Liver (tissue), 8 donors: ENCODE measurements at regions not wholly inside any gene's neighbourhood (a gene's known extent, or its start where the extent isn't known, plus 50 kb on each side); places are given as distances from the start of the nearest gene placed in this dataset.

Source experiments
- DNase-seq: peaks from one replicate; pipeline ENCODE4 v3.0.0-alpha.2; 2017; ENCODE audit warnings: low spot score
- H3K27ac ChIP-seq, 2 donors: one replicate each; pipeline ENCODE4 v1.7.0; 2013; ENCODE audit warnings: inconsistent platforms in 2 of 2, low read length in 2 of 2, control low read depth in 1 of 2, low read depth in 1 of 2, mild to moderate bottlenecking in 1 of 2
- H3K27me3 ChIP-seq, 4 donors: one replicate each; pipeline versions ENCODE4 v1.6.1 to v1.7.0; 2013; ENCODE audit warnings: low read length in 3 of 4, inconsistent platforms in 1 of 4, mild to moderate bottlenecking in 1 of 4, moderate library complexity in 1 of 4; ENCODE audit not compliant: control insufficient read depth in 4 of 4, insufficient read depth in 4 of 4
- H3K36me3 ChIP-seq, 4 donors: one replicate each; pipeline versions ENCODE4 v1.6.1 to v1.7.0; 2013; ENCODE audit warnings: low read length in 3 of 4, mild to moderate bottlenecking in 3 of 4, low read depth in 1 of 4, moderate library complexity in 1 of 4; ENCODE audit not compliant: control insufficient read depth in 4 of 4, insufficient read depth in 3 of 4
- H3K4me1 ChIP-seq, 4 donors: one replicate each; pipeline versions ENCODE4 v1.6.1 to v1.7.0; 2013; ENCODE audit warnings: low read length in 3 of 4, mild to moderate bottlenecking in 3 of 4, moderate library complexity in 1 of 4; ENCODE audit not compliant: control insufficient read depth in 4 of 4, insufficient read depth in 4 of 4
- H3K4me3 ChIP-seq, 3 donors: one replicate each; pipeline versions ENCODE4 v1.6.1 to v1.7.0; 2013; ENCODE audit warnings: low read length in 3 of 3, control low read depth in 1 of 3, low read depth in 1 of 3, mild to moderate bottlenecking in 1 of 3
- H3K9ac ChIP-seq, 2 donors: one replicate each; pipeline ENCODE4 v1.7.0; 2013; ENCODE audit warnings: low read length in 2 of 2, mild to moderate bottlenecking in 2 of 2, moderate library complexity in 2 of 2, control low read depth in 1 of 2, low read depth in 1 of 2
- H3K9me3 ChIP-seq, 4 donors: one replicate each; pipeline versions ENCODE4 v1.6.1 to v1.7.0; 2013; ENCODE audit warnings: low read length in 3 of 4; ENCODE audit not compliant: control insufficient read depth in 4 of 4
- ATF3 ChIP-seq: IDR thresholded peaks from 2 replicates; pipeline ENCODE4 v1.6.1; 2016; ENCODE audit warnings: antibody characterized with exemption
- CTCF ChIP-seq: fragments of 150-350 bp; IDR thresholded peaks from 2 replicates; pipeline ENCODE4 v1.5.1; 2017; ENCODE audit warnings: improper control_type of control experiment, low read depth, low read length; ENCODE audit not compliant: missing input control
- EGR1 ChIP-seq, 2 donors: IDR thresholded peaks; 2 replicates each; pipeline ENCODE4 v1.6.1; 2016 to 2018; ENCODE audit warnings: antibody characterized with exemption in 2 of 2, low read depth in 2 of 2
- FOXA1 ChIP-seq: IDR thresholded peaks from 2 replicates; pipeline ENCODE4 v1.6.1; 2016; ENCODE audit warnings: antibody characterized with exemption
- GABPA ChIP-seq, 2 donors: IDR thresholded peaks in 1 of 2; conservative IDR thresholded peaks in 1 of 2; 2 replicates each; pipeline ENCODE4 v1.6.1; 2016; ENCODE audit warnings: antibody characterized with exemption in 2 of 2, mild to moderate bottlenecking in 1 of 2, moderate library complexity in 1 of 2
- HNF4A ChIP-seq, 2 donors: conservative IDR thresholded peaks; 2 replicates each; pipeline ENCODE4 v1.6.1; 2016; ENCODE audit warnings: antibody characterized with exemption in 2 of 2, mild to moderate bottlenecking in 2 of 2
- HNF4G ChIP-seq: IDR thresholded peaks from 2 replicates; pipeline ENCODE4 v1.6.1; 2016; ENCODE audit warnings: antibody characterized with exemption
- JUND ChIP-seq, 2 donors: IDR thresholded peaks; 2 replicates each; pipeline ENCODE4 v1.6.1; 2016; ENCODE audit warnings: antibody characterized with exemption in 2 of 2
- MAX ChIP-seq: IDR thresholded peaks from 2 replicates; pipeline ENCODE4 v1.6.1; 2016; ENCODE audit warnings: antibody characterized with exemption
- RAD21 ChIP-seq, 2 donors: IDR thresholded peaks; 2 replicates each; pipeline ENCODE4 v1.6.1; 2016; ENCODE audit warnings: antibody characterized with exemption in 2 of 2, mild to moderate bottlenecking in 2 of 2
- REST ChIP-seq: IDR thresholded peaks from 2 replicates; pipeline ENCODE4 v1.6.1; 2016; ENCODE audit warnings: antibody characterized with exemption, mild to moderate bottlenecking
- RXRA ChIP-seq, 2 donors: IDR thresholded peaks; 2 replicates each; pipeline ENCODE4 v1.6.1; 2017 to 2018; ENCODE audit warnings: antibody characterized with exemption in 2 of 2, mild to moderate bottlenecking in 1 of 2
- TAF1 ChIP-seq: conservative IDR thresholded peaks from 2 replicates; pipeline ENCODE4 v1.6.1; 2016; ENCODE audit warnings: antibody characterized with exemption, mild to moderate bottlenecking
- YY1 ChIP-seq: IDR thresholded peaks from 2 replicates; pipeline ENCODE4 v1.6.1; 2016; ENCODE audit warnings: antibody characterized with exemption, mild to moderate bottlenecking
- ZBTB33 ChIP-seq: IDR thresholded peaks from 2 replicates; pipeline ENCODE4 v1.6.1; 2016; ENCODE audit warnings: antibody characterized with exemption
- WGBS: extraction: QIAGEN DNeasy Blood & Tissue Kit; methylation state at CpG from one replicate; pipeline ENCODE4 v1.1.7; 2013; 5-methylcytosine and 5-hydroxymethylcytosine counted together
- donor health status: healthy.
- donor health status: healthy.
- donor health status: healthy.
- donor health status: healthy.
- donor health status: healthy.

- no peak for TF ChIP-seq REST
These were observed 218.0 kb downstream of the CALCRL start (continued) for GRCh38 chr2:187230088-187230487.

- H3K27me3 ChIP-seq = no peaks in the 10 kb centered on the region
- TF ChIP-seq MAX (no peak), ZBTB33 (no peak), EGR1 (IDR thresholded peaks at IDR 0.05; ENCODE audit: low read depth in 2 of 2) (no peak), YY1 (no peak), CTCF (no peak), HNF4G (no peak), FOXA1 (no peak), JUND (IDR thresholded peaks at IDR 0.05) (no peak), RAD21 (IDR thresholded peaks at IDR 0.05) (no peak), ATF3 (no peak), GABPA (IDR thresholded peaks at IDR 0.05 in 1 of 2, conservative IDR thresholded peaks at IDR 0.05 in 1 of 2) (no peak), RXRA (IDR thresholded peaks at IDR 0.05) (no peak)
- H3K27ac ChIP-seq = no peak overlapping the region
- 49% methylated on average over 1 of the region's 1 CpG for WGBS
- H3K9ac ChIP-seq = no peak overlapping the region
- no peak for DNase-seq
- H3K9me3 ChIP-seq = no peaks in the 10 kb centered on the region
- H3K36me3 ChIP-seq = no peaks in the 10 kb centered on the region
- no peaks in the 10 kb centered on the region for H3K4me1 ChIP-seq
- no peak overlapping the region for H3K4me3 ChIP-seq
These were observed 219.1 kb downstream of the CALCRL start for GRCh38 chr2:187228986-187229385.

- H3K9me3 ChIP-seq = peaks cover 0 to 2% (median 0%) of the 10 kb centered on the region in 4 donors
- 89% methylated on average over 3 of the region's 3 CpGs for WGBS
- no peak for DNase-seq
These were observed 223.1 kb downstream of the CALCRL start for GRCh38 chr2:187224989-187225388.

More at GRCh38 chr2:187224989-187225388, 223.1 kb downstream of the CALCRL start:
- no peaks in the 10 kb centered on the region for H3K27me3 ChIP-seq
- TF ChIP-seq CTCF (no peak), ZBTB33 (no peak), GABPA (IDR thresholded peaks at IDR 0.05 in 1 of 2, conservative IDR thresholded peaks at IDR 0.05 in 1 of 2) (no peak), JUND (IDR thresholded peaks at IDR 0.05) (no peak), EGR1 (IDR thresholded peaks at IDR 0.05; ENCODE audit: low read depth in 2 of 2) (no peak), RXRA (IDR thresholded peaks at IDR 0.05) (no peak), HNF4A (conservative IDR thresholded peaks at IDR 0.05) (no peak), FOXA1 (no peak), TAF1 (no peak), MAX (no peak)
- H3K36me3 ChIP-seq = no peaks in the 10 kb centered on the region
- H3K4me3 ChIP-seq = no peak overlapping the region
- H3K9ac ChIP-seq = no peak overlapping the region
- H3K4me1 ChIP-seq = no peaks in the 10 kb centered on the region
- no peak overlapping the region for H3K27ac ChIP-seq
